SK-N-MC (cell line): ENCODE measurements at regions not wholly inside any gene's neighbourhood (a gene's known extent, or its start where the extent isn't known, plus 50 kb on each side); places are given as distances from the start of the nearest gene placed in this dataset.

Source experiments
- DNase-seq: peaks from one replicate; pipeline ENCODE4 v3.0.0-alpha.2; 2011; ENCODE audit warnings: low read depth, low spot score
- H3K27ac ChIP-seq: fragments of 200-600 bp; sonication (generic); 2 replicates; pipeline ENCODE4 v1.5.1; 2016; ENCODE audit warnings: mixed run types
- H3K36me3 ChIP-seq: fragments of 200-600 bp; sonication (generic); 2 replicates; pipeline ENCODE4 v1.6.1; 2017; ENCODE audit warnings: antibody characterized with exemption, low read length, mixed read lengths; ENCODE audit not compliant: insufficient read depth
- H3K4me3 ChIP-seq: fragments of 200-600 bp; sonication (generic); 2 replicates; pipeline ENCODE4 v1.5.1; 2016
- H3K9ac ChIP-seq: fragments of 200-600 bp; sonication (generic); 2 replicates; pipeline ENCODE4 v1.8.0; 2017; ENCODE audit warnings: mixed run types, mixed read lengths; ENCODE audit not compliant: insufficient read length
- H3K9me3 ChIP-seq: fragments of 200-600 bp; sonication (generic); 2 replicates; pipeline ENCODE4 v1.6.1; 2017; ENCODE audit warnings: low read depth, mild to moderate bottlenecking, antibody characterized with exemption, low read length, moderate library complexity, mixed read lengths
- EZH2 ChIP-seq: fragments of 200-600 bp; sonication (generic); IDR thresholded peaks from one replicate; pipeline ENCODE4 v1.6.1; 2017; ENCODE audit warnings: antibody characterized with exemption
- FOXP2 ChIP-seq: optimal IDR thresholded peaks from 2 replicates; pipeline ENCODE3; 2011; ENCODE audit warnings: mild to moderate bottlenecking, moderate library complexity; ENCODE audit not compliant: insufficient read depth; ENCODE audit errors: extremely low read length, control extremely low read depth
- POLR2AphosphoS5 ChIP-seq: IDR thresholded peaks from 2 replicates; pipeline ENCODE4 v1.6.1; 2012; ENCODE audit warnings: mild to moderate bottlenecking, low read depth, low read length, borderline replicate concordance

DNA sequence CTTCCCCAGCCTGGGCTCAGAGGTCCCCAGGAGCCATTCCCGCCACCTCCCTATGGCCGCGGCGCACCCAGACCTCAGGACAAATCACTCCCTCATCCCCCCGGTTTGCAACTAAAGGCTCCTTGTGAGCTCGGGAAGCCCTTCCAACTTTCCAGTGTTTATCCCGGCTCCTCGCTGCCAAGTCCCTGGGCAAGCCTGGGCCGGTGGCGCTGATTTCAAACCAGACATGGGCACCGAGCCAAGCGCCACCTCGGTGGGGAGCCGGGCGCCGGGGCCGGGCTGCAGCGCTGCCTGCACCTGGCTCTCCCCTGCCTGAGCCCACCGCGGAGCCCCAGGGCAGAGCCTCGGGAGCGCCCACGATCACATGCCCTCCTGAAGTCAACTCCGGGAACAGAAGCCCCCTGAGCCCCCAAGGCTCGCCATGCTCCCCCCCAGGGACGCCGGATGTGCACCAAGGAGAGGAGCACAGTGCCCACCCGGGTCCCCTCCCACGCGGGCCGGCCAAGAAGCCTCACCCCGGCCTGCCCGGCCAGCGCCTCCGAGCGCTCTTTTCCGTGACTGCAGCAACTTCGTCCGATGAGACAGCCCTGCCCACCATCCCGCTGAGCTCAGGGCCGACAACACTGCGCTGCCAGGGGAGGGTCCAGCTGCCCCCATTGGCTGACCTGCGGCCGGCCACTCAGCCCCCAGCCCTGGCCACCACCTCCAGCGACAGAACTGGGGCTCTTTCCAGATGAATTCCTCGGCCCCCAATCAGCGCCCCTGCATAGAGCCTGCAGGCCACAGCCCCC, 50.0 kb downstream of the NCOR2 start:
- H3K27ac ChIP-seq, result peak overlapping the region; percentile 96
- peak overlapping the region; percentile 85 for H3K4me3 ChIP-seq
- peak overlapping the region; percentile 63 for H3K9ac ChIP-seq
- no peaks in the 10 kb centered on the region for H3K9me3 ChIP-seq
- no peak for DNase-seq
- no peak for TF ChIP-seq EZH2
- no peak for TF ChIP-seq FOXP2
- TF ChIP-seq POLR2AphosphoS5, result no peak
- H3K36me3 ChIP-seq, result peaks cover 9% of the 10 kb centered on the region

DNA sequence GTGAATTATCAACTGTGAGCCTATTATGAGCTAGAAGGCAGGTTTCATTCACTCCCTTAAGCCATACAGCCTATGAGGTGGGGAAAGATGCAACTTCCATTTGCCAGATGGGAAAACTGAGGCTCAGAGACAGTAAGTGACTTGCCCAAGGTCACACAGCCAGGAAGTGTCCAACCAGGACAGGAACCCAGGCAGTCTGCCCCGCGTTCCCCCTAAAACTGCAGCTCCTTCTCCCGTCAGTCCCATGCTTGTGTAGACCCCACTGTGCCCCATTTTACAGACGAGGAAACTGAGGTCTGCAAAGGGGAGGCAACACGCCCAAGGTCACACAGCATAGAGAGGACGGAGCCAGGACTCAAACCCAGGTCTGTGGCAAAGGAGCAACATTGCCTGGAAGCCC, 50.6 kb downstream of the NCOR2 start:
- Histone ChIP-seq H3K9ac (no peak overlapping the region), H3K36me3 (peaks cover 14% of the 10 kb centered on the region), H3K4me3 (peak overlapping the region; percentile 85), H3K9me3 (no peaks in the 10 kb centered on the region), H3K27ac (no peak overlapping the region)
- DNase-seq, result no peak
- TF ChIP-seq EZH2, result no peak
- TF ChIP-seq FOXP2, result no peak
- TF ChIP-seq POLR2AphosphoS5, result no peak

- Histone ChIP-seq H3K9me3 (no peaks in the 10 kb centered on the region), H3K9ac (no peak overlapping the region), H3K4me3 (no peak overlapping the region), H3K36me3 (peaks cover 14% of the 10 kb centered on the region), H3K27ac (no peak overlapping the region)
- TF ChIP-seq EZH2 (no peak), FOXP2 (no peak), POLR2AphosphoS5 (no peak)
- no peak for DNase-seq
Observed at GRCh38 chr12:124515981-124516380, 51.4 kb downstream of the NCOR2 start.

DNA sequence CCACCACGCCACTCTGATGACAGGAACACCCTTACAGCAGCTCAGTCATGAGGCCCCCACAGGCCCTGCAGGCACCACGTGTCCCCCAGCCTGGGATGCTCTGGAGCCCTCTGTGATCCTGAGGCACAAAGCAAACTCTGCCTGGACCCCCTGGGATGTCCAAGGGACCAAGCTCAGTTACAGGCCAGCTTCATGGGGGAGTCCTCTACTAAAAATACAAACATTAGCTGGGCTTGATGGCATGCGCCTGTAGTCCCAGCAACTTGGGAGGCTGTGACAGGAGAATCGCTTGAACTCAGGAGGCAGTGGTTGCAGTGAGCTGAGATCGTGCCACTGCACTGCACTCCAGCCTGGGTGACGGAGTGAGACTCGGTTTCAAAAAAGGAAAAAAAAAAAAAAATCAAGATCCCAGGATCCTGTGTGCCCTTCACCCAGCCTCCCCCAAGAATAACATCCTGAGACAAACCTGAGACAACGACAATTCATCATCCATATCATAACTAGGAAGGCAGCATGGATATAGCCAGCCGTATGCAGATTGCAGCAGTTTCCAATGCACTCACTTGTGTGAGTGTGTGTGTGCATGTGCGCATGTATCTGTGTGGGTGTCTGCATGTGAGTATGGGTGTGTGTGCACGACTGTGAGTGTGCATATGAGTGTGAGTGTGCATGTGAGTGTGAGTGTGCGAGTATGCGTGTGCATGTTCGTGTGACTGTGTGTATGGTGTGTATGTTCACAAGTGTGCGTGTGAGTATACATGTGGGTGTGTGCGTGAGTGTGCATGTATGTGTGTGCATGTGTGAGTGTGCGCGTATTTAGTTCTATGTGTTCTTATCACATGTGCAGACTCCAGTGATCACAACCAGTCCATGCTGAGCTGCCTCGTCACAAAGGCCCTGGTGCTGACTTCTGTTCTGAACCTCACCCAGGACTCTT, 52.1 kb downstream of the NCOR2 start:
- no peak for DNase-seq
- TF ChIP-seq FOXP2 (no peak), POLR2AphosphoS5 (no peak), EZH2 (no peak)
- Histone ChIP-seq H3K36me3 (peaks cover 14% of the 10 kb centered on the region), H3K9ac (no peak overlapping the region), H3K4me3 (no peak overlapping the region), H3K27ac (no peak overlapping the region), H3K9me3 (no peaks in the 10 kb centered on the region)

DNA sequence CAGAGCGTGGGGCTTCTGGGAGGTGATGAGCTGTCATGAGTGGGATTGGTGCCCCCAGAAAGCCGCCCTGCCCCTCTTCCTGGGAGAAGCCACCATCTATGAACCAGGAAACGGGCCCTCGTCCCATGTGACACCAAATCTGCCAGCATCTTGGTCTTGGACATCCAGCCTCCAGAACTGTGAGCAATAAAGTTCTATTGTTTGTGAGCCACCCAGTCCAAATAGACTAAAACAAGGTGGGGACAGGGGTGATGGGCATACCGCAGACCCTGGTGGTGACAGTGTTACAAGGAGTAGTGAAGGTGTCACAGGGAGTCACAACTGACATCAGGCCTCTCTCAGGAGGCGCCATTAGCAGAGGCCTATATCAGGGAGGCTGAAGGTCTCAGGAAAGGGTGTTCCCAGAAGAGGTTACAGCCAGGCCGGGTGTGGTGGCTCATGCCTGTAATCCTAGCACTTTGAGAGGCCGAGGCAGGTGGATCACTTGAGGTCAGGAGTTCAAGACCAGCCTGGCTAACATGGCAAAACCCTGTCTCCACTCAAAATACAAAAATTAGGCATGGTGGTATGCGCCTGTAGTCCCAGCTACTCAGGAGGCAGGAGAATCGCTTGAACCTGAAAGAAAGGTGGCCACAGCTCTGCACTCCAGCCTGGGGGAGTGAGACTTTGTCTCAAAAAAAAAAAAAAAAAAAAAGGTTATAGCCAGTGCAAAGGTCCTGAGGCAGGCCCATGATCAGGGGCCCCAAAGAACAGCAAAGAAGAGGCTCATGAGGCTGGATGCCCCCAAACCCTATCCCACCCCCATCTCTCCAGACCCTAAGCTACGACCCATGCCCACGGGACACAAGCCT, 53.0 kb downstream of the NCOR2 start:
- DNase-seq, result no peak
- no peak for TF ChIP-seq EZH2
- no peak for TF ChIP-seq FOXP2
- no peak for TF ChIP-seq POLR2AphosphoS5
- Histone ChIP-seq H3K9me3 (no peaks in the 10 kb centered on the region), H3K36me3 (peaks cover 14% of the 10 kb centered on the region), H3K9ac (no peak overlapping the region), H3K4me3 (no peak overlapping the region), H3K27ac (no peak overlapping the region)

GRCh38 chr12:124513297-124513867, 54.0 kb downstream of the NCOR2 start:
- no peak overlapping the region for H3K9ac ChIP-seq
- peaks cover 14% of the 10 kb centered on the region for H3K36me3 ChIP-seq
- no peak for DNase-seq
- no peaks in the 10 kb centered on the region for H3K9me3 ChIP-seq
- H3K27ac ChIP-seq, result no peak overlapping the region
- no peak overlapping the region for H3K4me3 ChIP-seq
- TF ChIP-seq POLR2AphosphoS5 (no peak), FOXP2 (no peak), EZH2 (no peak)

DNA sequence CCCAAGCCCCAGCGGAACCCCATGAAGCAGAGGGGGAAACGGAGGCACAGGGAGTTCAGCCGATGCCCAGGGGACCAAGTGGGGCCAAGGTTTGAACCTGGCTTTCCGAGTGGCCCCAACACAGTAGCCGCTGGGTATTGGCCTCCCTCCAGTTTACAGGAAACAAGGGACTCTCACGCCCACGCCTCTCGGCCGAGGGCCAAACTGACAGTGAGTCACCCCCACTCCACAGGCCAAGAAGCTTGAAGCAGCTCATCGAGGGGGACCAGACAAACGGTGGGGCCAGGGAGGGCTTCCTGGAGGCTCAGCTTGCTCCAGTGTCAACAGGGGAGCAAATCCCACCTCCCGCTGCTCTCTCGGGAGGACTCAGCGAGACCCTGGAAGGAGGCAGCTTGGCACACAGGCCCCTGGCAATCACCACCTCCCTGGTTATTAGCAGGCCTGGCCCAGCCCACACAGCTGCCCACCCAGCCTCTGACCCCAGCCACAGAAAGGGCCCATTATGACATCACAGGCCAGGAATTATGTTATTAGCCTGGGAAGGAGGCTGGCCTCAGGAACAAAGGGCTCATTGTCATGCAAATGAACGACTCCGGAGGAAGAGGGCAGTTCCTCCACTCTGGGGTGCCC, 54.6 kb downstream of the NCOR2 start:
- TF ChIP-seq EZH2 (no peak), FOXP2 (no peak), POLR2AphosphoS5 (no peak)
- Histone ChIP-seq H3K9me3 (no peaks in the 10 kb centered on the region), H3K4me3 (no peak overlapping the region), H3K36me3 (peaks cover 14% of the 10 kb centered on the region), H3K9ac (no peak overlapping the region), H3K27ac (no peak overlapping the region)
- no peak for DNase-seq
